T-cell (primary cell): ENCODE measurements at regions not wholly inside any gene's neighbourhood (a gene's known extent, or its start where the extent isn't known, plus 50 kb on each side); places are given as distances from the start of the nearest gene placed in this dataset.
"Not testable (repeated sequence)": the region's sequence is repeated elsewhere in the genome, so short reads cannot be mapped to it uniquely, and the experiment has no call there.

ENCODE experiments used
- ATAC-seq, 4 experiments: fragments of 200-7000 bp in 3 of 4; fragments of 150-1000 bp in 1 of 4; cut with Tn5 transposase; replicated peaks in 1 of 4; 1 replicate in 3 of 4; 2 replicates in 1 of 4; pipeline ENCODE4 v1.10.0; 2021; ENCODE audit warnings: moderate library complexity in 3 of 4, mild to moderate bottlenecking in 2 of 4, moderate number of reproducible peaks in 1 of 4
- CTCF ChIA-PET, 2 donors: fragments of 300-600 bp; sonication (Branson Sonifier 250); formaldehyde crosslinking; loops; one replicate each; lab custom pipeline; 2022; ENCODE audit warnings: antibody characterized with exemption in 2 of 2; lab: Charles Lee
- POLR2A ChIA-PET, 2 donors: fragments of 300-600 bp; sonication (Branson Sonifier 250); formaldehyde crosslinking; loops; one replicate each; lab custom pipeline; 2022; ENCODE audit warnings: antibody characterized with exemption in 2 of 2; lab: Charles Lee
- DNase-seq, 35 experiments: peaks; one replicate each; pipeline versions ENCODE4 v3.0.0 to v3.0.0-alpha.2; 2013 to 2023
- H3K27ac ChIP-seq: one replicate; pipeline ENCODE4 v1.5.1; 2013; ENCODE audit warnings: low read length
- H3K27me3 ChIP-seq, 2 experiments: replicated peaks in 1 of 2; 1 replicate in 1 of 2; 2 replicates in 1 of 2; pipeline versions ENCODE4 v1.6.1 to v1.7.0; 2013; ENCODE audit warnings: low read length in 1 of 2, mixed read lengths in 1 of 2; ENCODE audit not compliant: control insufficient read depth in 2 of 2, insufficient read depth in 2 of 2; ENCODE audit errors: extremely low read depth in 1 of 2
- H3K36me3 ChIP-seq, 2 donors: 1 replicate in 1 of 2; 2 replicates in 1 of 2; pipeline versions ENCODE4 v1.6.1 to v1.7.0; 2013; ENCODE audit warnings: low read length in 1 of 2; ENCODE audit not compliant: control insufficient read depth in 2 of 2, insufficient read depth in 1 of 2; ENCODE audit errors: extremely low read depth in 1 of 2
- H3K4me1 ChIP-seq, 2 experiments: 1 replicate in 1 of 2; 2 replicates in 1 of 2; pipeline versions ENCODE4 v1.6.1 to v1.7.0; 2013; ENCODE audit warnings: low read length in 2 of 2, mixed read lengths in 1 of 2; ENCODE audit not compliant: insufficient read depth in 2 of 2, control insufficient read depth in 1 of 2; ENCODE audit errors: extremely low read depth in 1 of 2
- H3K4me3 ChIP-seq, 2 donors: 1 replicate in 1 of 2; 2 replicates in 1 of 2; pipeline versions ENCODE4 v1.5.1 to v1.7.0; 2013; ENCODE audit warnings: mild to moderate bottlenecking in 2 of 2, low read length in 1 of 2, moderate library complexity in 1 of 2; ENCODE audit not compliant: control insufficient read depth in 1 of 2; ENCODE audit errors: extremely low read depth in 1 of 2
- H3K9me3 ChIP-seq: 2 replicates; pipeline ENCODE4 v1.7.0; 2013
- H3K27ac Mint-ChIP-seq, 2 donors: one replicate each; pipeline ENCODE4 v1.8.0; 2020 to 2021; ENCODE audit warnings: mild to moderate bottlenecking in 2 of 2, mixed read lengths in 2 of 2
- H3K27me3 Mint-ChIP-seq, 2 donors: one replicate each; pipeline ENCODE4 v1.8.0; 2021 to 2022; ENCODE audit warnings: mixed read lengths in 2 of 2
- H3K36me3 Mint-ChIP-seq: one replicate; pipeline ENCODE4 v1.8.0; 2021; ENCODE audit warnings: mixed read lengths
- H3K4me1 Mint-ChIP-seq, 3 donors: one replicate each; pipeline ENCODE4 v1.8.0; 2020 to 2022; ENCODE audit warnings: mixed read lengths in 3 of 3, mild to moderate bottlenecking in 1 of 3
- H3K4me3 Mint-ChIP-seq, 3 donors: one replicate each; pipeline ENCODE4 v1.8.0; 2020 to 2022; ENCODE audit warnings: mild to moderate bottlenecking in 3 of 3, mixed read lengths in 3 of 3, moderate library complexity in 3 of 3
- H3K9me3 Mint-ChIP-seq, 3 donors: one replicate each; pipeline ENCODE4 v1.8.0; 2020 to 2022; ENCODE audit warnings: mixed read lengths in 3 of 3
- WGBS: methylation state at CpG from one replicate; pipeline ENCODE4 v1.1.5; 2013; ENCODE audit warnings: missing lambda C conversion rate; ENCODE audit not compliant: insufficient coverage; 5-methylcytosine and 5-hydroxymethylcytosine counted together

- H3K27me3 ChIP-seq: no peaks in the 10 kb centered on the region
- Mint-ChIP-seq H3K27me3 (no peaks in the 10 kb centered on the region), H3K27ac (no peak overlapping the region), H3K9me3 (peaks cover 23 to 38% (median 32%) of the 10 kb centered on the region in 3 donors), H3K4me3 (no peak overlapping the region), H3K36me3 (no peaks in the 10 kb centered on the region), H3K4me1 (no peaks in the 10 kb centered on the region)
- H3K4me3 ChIP-seq: no peak overlapping the region
- no peak overlapping the region for H3K27ac ChIP-seq
- H3K36me3 ChIP-seq: no peaks in the 10 kb centered on the region
- no peak for ATAC-seq
- ChIA-PET POLR2A (no interaction called here), CTCF (no interaction called here)
- H3K4me1 ChIP-seq: no peaks in the 10 kb centered on the region
- no peak for DNase-seq
- peaks cover 3% of the 10 kb centered on the region for H3K9me3 ChIP-seq
Observed at GRCh38 chr5:27748847-27749246, 710.5 kb upstream of the CDH9 start.

GRCh38 chr5:27743383-27743979 lies 705.1 kb upstream of the CDH9 start:
- H3K27me3 ChIP-seq, H3K36me3 ChIP-seq, H3K27ac ChIP-seq, ATAC-seq, H3K36me3 Mint-ChIP-seq, CTCF ChIA-PET, H3K27me3 Mint-ChIP-seq, DNase-seq, H3K4me3 ChIP-seq, H3K4me3 Mint-ChIP-seq, H3K4me1 Mint-ChIP-seq, H3K4me1 ChIP-seq, H3K27ac Mint-ChIP-seq, H3K9me3 ChIP-seq, POLR2A ChIA-PET: not testable (repeated sequence)
- H3K9me3 Mint-ChIP-seq: peaks cover 23 to 25% (median 25%) of the 10 kb centered on the region in 3 donors
- WGBS: 91% methylated on average over 28 of the region's 35 CpGs

GRCh38 chr5:27742805-27743204 lies 704.4 kb upstream of the CDH9 start:
- Histone ChIP-seq H3K4me3 (no peak overlapping the region), H3K27me3 (no peaks in the 10 kb centered on the region), H3K36me3 (no peaks in the 10 kb centered on the region), H3K9me3 (no peaks in the 10 kb centered on the region), H3K4me1 (no peaks in the 10 kb centered on the region), H3K27ac (no peak overlapping the region)
- WGBS: 85% methylated on average over 5 of the region's 6 CpGs
- POLR2A ChIA-PET: no interaction called here
- peaks cover 20 to 23% (median 22%) of the 10 kb centered on the region in 3 donors for H3K9me3 Mint-ChIP-seq
- CTCF ChIA-PET: no interaction called here
- no peak for ATAC-seq
- H3K4me3 Mint-ChIP-seq: no peak overlapping the region
- H3K4me1 Mint-ChIP-seq: no peaks in the 10 kb centered on the region
- no peak overlapping the region for H3K27ac Mint-ChIP-seq
- no peaks in the 10 kb centered on the region for H3K27me3 Mint-ChIP-seq
- H3K36me3 Mint-ChIP-seq: no peaks in the 10 kb centered on the region
- no peak for DNase-seq

GRCh38 chr5:27734838-27735237 lies 696.5 kb upstream of the CDH9 start:
- no peaks in the 10 kb centered on the region for H3K36me3 Mint-ChIP-seq
- DNase-seq (no peak), ATAC-seq (no peak)
- Histone ChIP-seq H3K27ac (no peak overlapping the region), H3K9me3 (no peaks in the 10 kb centered on the region), H3K36me3 (no peaks in the 10 kb centered on the region), H3K27me3 (no peaks in the 10 kb centered on the region), H3K4me3 (no peak overlapping the region), H3K4me1 (no peaks in the 10 kb centered on the region)
- 71% methylated on average over 1 of the region's 1 CpG for WGBS
- no peak overlapping the region for H3K4me3 Mint-ChIP-seq
- CTCF ChIA-PET: interaction anchor here in 1 of 2 donors (0.5 kb wide), 1 partner anchor 139 kb away, joined by 4 read pairs; no protein-coding TSS in a partner anchor
- POLR2A ChIA-PET: no interaction called here
- H3K27ac Mint-ChIP-seq: no peak overlapping the region
- H3K27me3 Mint-ChIP-seq: no peaks in the 10 kb centered on the region
- peaks cover 0 to 9% (median 6%) of the 10 kb centered on the region in 3 donors for H3K9me3 Mint-ChIP-seq
- H3K4me1 Mint-ChIP-seq: no peaks in the 10 kb centered on the region

GRCh38 chr5:27733237-27733636 lies 694.9 kb upstream of the CDH9 start:
- POLR2A ChIA-PET: no interaction called here
- no peak for DNase-seq
- Histone ChIP-seq H3K36me3 (no peaks in the 10 kb centered on the region), H3K27ac (no peak overlapping the region), H3K27me3 (no peaks in the 10 kb centered on the region), H3K4me3 (no peak overlapping the region), H3K9me3 (no peaks in the 10 kb centered on the region), H3K4me1 (no peaks in the 10 kb centered on the region)
- no peak for ATAC-seq
- Mint-ChIP-seq H3K4me3 (no peak overlapping the region), H3K9me3 (peaks cover 0 to 9% (median 6%) of the 10 kb centered on the region in 3 donors), H3K4me1 (no peaks in the 10 kb centered on the region), H3K27me3 (no peaks in the 10 kb centered on the region), H3K36me3 (no peaks in the 10 kb centered on the region), H3K27ac (no peak overlapping the region)
- CTCF ChIA-PET: no interaction called here

GRCh38 chr5:27727254-27727653 lies 688.9 kb upstream of the CDH9 start:
- Mint-ChIP-seq H3K27ac (no peak overlapping the region), H3K4me3 (no peak overlapping the region), H3K4me1 (no peaks in the 10 kb centered on the region), H3K27me3 (no peaks in the 10 kb centered on the region), H3K36me3 (no peaks in the 10 kb centered on the region), H3K9me3 (peaks cover 0 to 9% (median 7%) of the 10 kb centered on the region in 3 donors)
- H3K9me3 ChIP-seq: no peaks in the 10 kb centered on the region
- DNase-seq: no peak
- H3K4me1 ChIP-seq: no peaks in the 10 kb centered on the region
- ChIA-PET POLR2A (interaction anchor here in 1 of 2 donors (0.6 kb wide), 1 partner anchor 38 kb away, joined by 3 read pairs; no protein-coding TSS in a partner anchor), CTCF (no interaction called here)
- H3K27me3 ChIP-seq: no peaks in the 10 kb centered on the region
- H3K36me3 ChIP-seq: no peaks in the 10 kb centered on the region
- H3K27ac ChIP-seq: no peak overlapping the region
- ATAC-seq: no peak
- H3K4me3 ChIP-seq: no peak overlapping the region

GRCh38 chr5:27722337-27722736 lies 684.0 kb upstream of the CDH9 start:
- CTCF ChIA-PET: no interaction called here
- POLR2A ChIA-PET: no interaction called here
- H3K4me3 Mint-ChIP-seq: no peak overlapping the region

More at GRCh38 chr5:27722337-27722736, 684.0 kb upstream of the CDH9 start:
- Histone ChIP-seq H3K27ac (no peak overlapping the region), H3K4me1 (no peaks in the 10 kb centered on the region), H3K36me3 (no peaks in the 10 kb centered on the region), H3K9me3 (no peaks in the 10 kb centered on the region), H3K27me3 (no peaks in the 10 kb centered on the region), H3K4me3 (no peak overlapping the region)
- Mint-ChIP-seq H3K27me3 (no peaks in the 10 kb centered on the region), H3K27ac (no peak overlapping the region), H3K9me3 (peaks cover 0 to 14% (median 11%) of the 10 kb centered on the region in 3 donors), H3K4me1 (no peaks in the 10 kb centered on the region), H3K36me3 (no peaks in the 10 kb centered on the region)
- DNase-seq (no peak), ATAC-seq (no peak)
